ENCODE measurements at regions not wholly inside any gene's neighbourhood (a gene's known extent, or its start where the extent isn't known, plus 50 kb on each side); places are given as distances from the start of the nearest gene placed in this dataset.

- H2AFZ ChIP-seq: no peak overlapping the region
- no peak overlapping the region for H3K4me3 ChIP-seq (ENCODE audit: low read depth, low read length)
- H3K4me1 ChIP-seq: no peaks in the 10 kb centered on the region
- no peaks in the 10 kb centered on the region for H3K27me3 ChIP-seq (ENCODE audit: control insufficient read depth, insufficient read depth, low read length)
- no peaks in the 10 kb centered on the region for H3K9me3 ChIP-seq (ENCODE audit: control insufficient read depth, low read length)
- H3K9ac ChIP-seq: no peak overlapping the region
- H3K79me2 ChIP-seq: no peaks in the 10 kb centered on the region
- H3K27ac ChIP-seq: no peak overlapping the region
- TF ChIP-seq CTCF (IDR thresholded peaks at IDR 0.05): no peak
- H3K36me3 ChIP-seq (ENCODE audit: control insufficient read depth, insufficient read depth, low read length): no peaks in the 10 kb centered on the region
- H3K4me2 ChIP-seq (ENCODE audit: low read length): no peak overlapping the region
Measured at GRCh38 chr6:151671195-151671594, 136.3 kb upstream of the ESR1 start.

- Histone ChIP-seq H3K79me2 (no peaks in the 10 kb centered on the region), H2AFZ (no peak overlapping the region), H3K4me3 (ENCODE audit: low read depth, low read length) (no peak overlapping the region), H3K4me1 (no peaks in the 10 kb centered on the region), H3K4me2 (ENCODE audit: low read length) (no peak overlapping the region), H3K36me3 (ENCODE audit: control insufficient read depth, insufficient read depth, low read length) (no peaks in the 10 kb centered on the region), H3K9ac (no peak overlapping the region), H3K27me3 (ENCODE audit: control insufficient read depth, insufficient read depth, low read length) (no peaks in the 10 kb centered on the region), H3K27ac (no peak overlapping the region), H3K9me3 (ENCODE audit: control insufficient read depth, low read length) (no peaks in the 10 kb centered on the region)
- no peak for TF ChIP-seq CTCF (IDR thresholded peaks at IDR 0.05)
Measured at GRCh38 chr6:151674578-151674977, 132.9 kb upstream of the ESR1 start.

- Histone ChIP-seq H3K27me3 (ENCODE audit: control insufficient read depth, insufficient read depth, low read length) (no peaks in the 10 kb centered on the region), H3K4me2 (ENCODE audit: low read length) (no peak overlapping the region)
- no peak for TF ChIP-seq CTCF (IDR thresholded peaks at IDR 0.05)
Measured at GRCh38 chr6:151675746-151676459, 131.6 kb upstream of the ESR1 start.

GRCh38 chr6:151676460-151676945 lies 131.0 kb upstream of the ESR1 start:
- no peak for TF ChIP-seq CTCF (IDR thresholded peaks at IDR 0.05)

More at GRCh38 chr6:151675746-151676459, 131.6 kb upstream of the ESR1 start:
- no peaks in the 10 kb centered on the region for H3K4me1 ChIP-seq
- no peak overlapping the region for H3K4me3 ChIP-seq (ENCODE audit: low read depth, low read length)
- no peak overlapping the region for H2AFZ ChIP-seq
- H3K79me2 ChIP-seq: no peaks in the 10 kb centered on the region
- no peak overlapping the region for H3K9ac ChIP-seq
- no peaks in the 10 kb centered on the region for H3K9me3 ChIP-seq (ENCODE audit: control insufficient read depth, low read length)
- no peaks in the 10 kb centered on the region for H3K36me3 ChIP-seq (ENCODE audit: control insufficient read depth, insufficient read depth, low read length)
- H3K27ac ChIP-seq: no peak overlapping the region

GRCh38 chr6:151677404-151677803 lies 130.1 kb upstream of the ESR1 start:
- no peak overlapping the region for H3K27ac ChIP-seq
- no peaks in the 10 kb centered on the region for H3K9me3 ChIP-seq (ENCODE audit: control insufficient read depth, low read length)
- no peak overlapping the region for H3K9ac ChIP-seq
- H3K4me3 ChIP-seq (ENCODE audit: low read depth, low read length): no peak overlapping the region
- H3K79me2 ChIP-seq: no peaks in the 10 kb centered on the region
- H3K4me1 ChIP-seq: no peaks in the 10 kb centered on the region
- no peak overlapping the region for H3K4me2 ChIP-seq (ENCODE audit: low read length)
- H2AFZ ChIP-seq: no peak overlapping the region
- H3K36me3 ChIP-seq (ENCODE audit: control insufficient read depth, insufficient read depth, low read length): no peaks in the 10 kb centered on the region
- TF ChIP-seq CTCF (IDR thresholded peaks at IDR 0.05): no peak
- H3K27me3 ChIP-seq (ENCODE audit: control insufficient read depth, insufficient read depth, low read length): no peaks in the 10 kb centered on the region

More at GRCh38 chr6:151676460-151676945, 131.0 kb upstream of the ESR1 start:
- no peak overlapping the region for H2AFZ ChIP-seq
- H3K4me1 ChIP-seq: no peaks in the 10 kb centered on the region
- no peak overlapping the region for H3K9ac ChIP-seq
- H3K79me2 ChIP-seq: no peaks in the 10 kb centered on the region
- no peak overlapping the region for H3K4me3 ChIP-seq (ENCODE audit: low read depth, low read length)
- no peak overlapping the region for H3K27ac ChIP-seq
- H3K27me3 ChIP-seq (ENCODE audit: control insufficient read depth, insufficient read depth, low read length): no peaks in the 10 kb centered on the region
- no peak overlapping the region for H3K4me2 ChIP-seq (ENCODE audit: low read length)
- no peaks in the 10 kb centered on the region for H3K36me3 ChIP-seq (ENCODE audit: control insufficient read depth, insufficient read depth, low read length)
- H3K9me3 ChIP-seq (ENCODE audit: control insufficient read depth, low read length): no peaks in the 10 kb centered on the region

Measured in parathyroid adenoma (tissue), 2 donors.